SIG-M5 treated with dmso at 0.1 percent for 504 hours (cell line): ENCODE measurements at regions not wholly inside any gene's neighbourhood (a gene's known extent, or its start where the extent isn't known, plus 50 kb on each side); places are given as distances from the start of the nearest gene placed in this dataset.
"Not testable (repeated sequence)": the region's sequence is repeated elsewhere in the genome, so short reads cannot be mapped to it uniquely, and the experiment has no call there.

Source experiments
- DNase-seq: peaks from one replicate; lab custom pipeline; 2025; ENCODE audit not compliant: unreplicated experiment; lab: John Stamatoyannopoulos, UW

DNA sequence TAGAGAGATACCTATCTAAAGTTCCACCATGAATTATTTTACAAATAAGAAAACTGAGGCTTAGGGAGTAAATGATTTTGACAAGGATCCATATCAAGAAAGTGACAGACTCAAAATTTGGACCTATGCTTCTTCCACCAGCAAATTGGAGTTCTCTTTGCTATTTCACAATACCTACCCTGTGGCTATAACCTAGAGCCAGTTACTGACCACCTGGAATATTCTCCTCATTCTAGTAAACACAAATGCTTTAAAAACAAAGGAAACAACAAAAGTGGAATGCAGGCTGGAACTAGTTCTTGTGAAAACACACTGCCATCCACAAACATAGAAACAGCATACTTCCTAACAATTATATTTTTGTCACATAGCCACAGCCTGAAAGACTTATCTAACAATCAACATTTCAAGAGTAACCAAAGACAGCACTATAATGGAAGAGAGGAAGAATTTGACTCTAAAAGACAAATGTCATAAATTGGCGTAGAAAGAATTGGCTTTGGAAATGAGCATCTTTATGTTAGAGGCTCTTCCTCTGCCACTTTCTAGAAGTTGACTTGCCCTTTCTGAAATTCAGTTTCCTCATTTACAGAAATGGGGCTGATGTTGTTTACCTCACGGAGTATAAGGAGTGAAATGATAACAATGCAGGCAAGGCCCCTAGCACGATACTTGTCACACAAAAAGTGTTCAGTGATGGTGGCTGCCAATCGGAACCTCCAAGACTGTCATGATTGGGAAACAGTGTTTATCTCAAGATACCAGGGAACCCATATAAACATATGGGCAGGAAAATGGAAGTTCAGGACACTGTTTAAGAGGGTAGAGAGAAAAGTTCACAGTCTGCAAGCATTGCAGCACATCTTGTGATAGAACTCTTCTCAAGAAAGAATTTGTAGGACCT is 138.6 kb upstream of the LGR5 start:
- DNase-seq, result no peak

DNA sequence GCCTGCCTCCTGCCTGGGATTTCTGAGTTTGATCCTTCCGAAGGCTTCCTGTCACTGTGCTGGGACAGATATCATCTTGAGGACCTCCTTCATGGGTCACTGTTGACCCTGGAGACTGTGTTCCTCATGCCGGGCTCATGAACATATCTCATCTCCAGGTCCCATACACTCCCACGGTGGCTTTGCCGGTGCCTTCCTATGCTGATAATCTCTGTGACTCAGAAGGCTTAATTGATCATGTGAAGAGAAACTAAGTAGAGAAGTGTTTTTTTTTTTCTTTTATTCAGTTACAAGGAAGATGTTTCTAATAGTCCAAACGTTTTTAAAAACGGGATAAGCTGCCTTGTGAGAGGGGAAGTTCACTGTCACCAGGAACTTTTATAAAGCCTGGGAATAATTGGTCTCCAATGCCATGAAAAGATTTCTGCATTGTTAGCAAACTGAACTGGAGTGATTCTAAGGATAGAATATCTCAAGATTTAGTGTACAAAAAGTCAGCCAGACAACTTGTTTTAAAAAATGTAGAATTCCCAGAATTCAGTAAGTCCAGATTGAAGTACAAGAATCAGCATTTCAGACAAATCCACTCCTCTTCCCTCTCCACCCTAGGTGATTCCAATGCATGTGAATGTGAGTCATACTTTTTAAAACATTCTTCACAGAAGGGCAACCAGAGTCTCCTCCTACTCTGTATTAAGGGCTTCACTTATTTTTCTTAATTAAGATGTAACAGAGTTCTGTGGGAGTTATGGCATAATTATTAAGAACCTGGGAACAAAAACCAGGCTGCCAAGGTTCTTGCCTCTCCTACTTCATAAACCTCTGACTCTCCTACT is 139.8 kb upstream of the LGR5 start:
- no peak for DNase-seq

DNA sequence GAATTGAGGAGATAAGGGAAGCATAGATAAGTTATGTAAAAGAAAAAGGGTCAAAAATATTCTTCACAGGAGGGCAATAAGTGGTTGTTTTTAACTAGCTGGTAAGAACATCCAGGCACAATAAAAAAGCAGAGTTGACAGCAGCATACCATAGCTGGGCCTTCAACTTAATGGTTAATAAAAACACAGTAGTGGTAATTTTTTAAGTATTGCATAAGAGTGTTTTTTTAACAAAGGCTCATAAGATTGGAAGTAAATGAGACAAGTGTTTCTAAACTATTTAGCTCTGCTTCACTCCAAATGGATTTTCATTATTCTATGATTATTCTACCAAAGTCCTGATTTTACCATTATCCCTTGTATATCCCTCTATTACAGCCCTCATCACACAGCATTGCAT is 140.1 kb upstream of the TSPAN8 start:
- DNase-seq, result no peak

DNA sequence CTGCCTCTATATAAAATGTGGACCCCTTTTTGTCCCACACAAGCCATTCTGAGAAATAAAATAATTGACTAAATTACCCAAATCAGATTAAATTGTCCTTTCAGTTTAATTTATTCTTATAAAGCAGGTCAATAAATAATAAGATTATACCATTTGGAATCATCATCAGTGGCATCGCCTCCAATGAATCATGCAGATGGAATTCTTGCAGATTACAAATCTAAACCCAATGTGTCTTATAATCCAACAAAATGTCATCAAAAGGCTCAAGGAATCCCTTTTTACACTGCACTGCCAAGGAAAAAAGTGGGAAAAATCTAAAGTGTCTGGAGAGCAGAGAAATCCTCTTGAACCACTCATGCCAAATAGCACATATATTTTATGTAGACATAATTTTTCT is 138.2 kb upstream of the TSPAN8 start:
- no peak for DNase-seq

DNA sequence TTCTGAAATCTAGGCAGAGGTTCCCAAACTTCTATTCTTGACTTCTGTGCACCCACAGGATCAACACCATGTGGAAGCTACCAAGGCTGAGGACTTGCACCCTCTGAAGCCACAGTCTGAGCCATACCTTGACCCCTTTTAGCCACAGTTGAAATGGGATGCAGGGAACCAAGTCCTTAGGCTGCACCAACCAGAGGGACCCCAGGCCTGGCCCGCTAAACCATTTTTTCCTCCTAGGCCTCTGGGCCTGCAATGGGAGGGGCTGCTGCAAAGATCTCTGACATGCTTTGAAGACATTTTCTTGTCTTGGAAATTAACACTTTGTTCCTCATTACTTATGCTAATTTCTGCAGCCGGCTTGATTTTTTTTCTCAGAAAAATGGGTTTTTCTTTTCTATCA is 133.9 kb upstream of the TSPAN8 start:
- no peak for DNase-seq

DNA sequence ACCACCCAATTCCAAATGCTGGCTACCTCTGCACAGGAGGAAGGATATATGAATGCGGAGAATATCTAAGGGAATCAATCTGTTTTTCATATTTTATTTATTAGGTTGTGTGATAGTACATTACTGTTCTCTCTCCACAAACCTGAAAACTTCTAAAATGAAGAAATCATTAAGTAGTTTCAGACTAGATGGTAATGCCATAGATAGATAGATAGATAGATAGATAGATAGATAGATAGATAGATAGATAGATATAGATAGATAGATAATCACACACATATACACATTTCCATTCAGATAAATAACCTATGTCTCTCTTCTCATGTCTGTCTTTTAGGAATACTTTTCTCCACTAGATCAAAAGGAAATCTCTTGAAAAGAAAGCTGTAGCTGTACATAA is 126.1 kb upstream of the TSPAN8 start:
- no peak for DNase-seq

DNA sequence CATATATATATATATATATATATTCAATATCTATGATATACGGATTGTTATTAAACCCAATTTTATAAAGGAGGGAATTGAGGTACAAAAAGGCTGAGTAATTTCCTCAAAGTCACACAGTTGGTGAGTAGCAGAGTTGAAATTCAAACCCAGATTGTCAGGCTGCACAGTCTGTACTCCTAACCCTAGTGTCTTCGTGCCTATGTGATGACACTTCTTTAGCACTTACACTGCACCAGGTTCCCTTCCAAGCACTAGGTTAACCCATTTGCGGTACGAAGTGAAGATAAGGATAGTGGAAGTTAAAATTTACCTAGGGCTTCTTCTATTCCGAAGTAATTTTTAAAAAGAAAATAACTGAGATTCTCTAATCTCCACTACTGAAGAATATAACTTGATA is 125.1 kb upstream of the TSPAN8 start:
- no peak for DNase-seq

DNA sequence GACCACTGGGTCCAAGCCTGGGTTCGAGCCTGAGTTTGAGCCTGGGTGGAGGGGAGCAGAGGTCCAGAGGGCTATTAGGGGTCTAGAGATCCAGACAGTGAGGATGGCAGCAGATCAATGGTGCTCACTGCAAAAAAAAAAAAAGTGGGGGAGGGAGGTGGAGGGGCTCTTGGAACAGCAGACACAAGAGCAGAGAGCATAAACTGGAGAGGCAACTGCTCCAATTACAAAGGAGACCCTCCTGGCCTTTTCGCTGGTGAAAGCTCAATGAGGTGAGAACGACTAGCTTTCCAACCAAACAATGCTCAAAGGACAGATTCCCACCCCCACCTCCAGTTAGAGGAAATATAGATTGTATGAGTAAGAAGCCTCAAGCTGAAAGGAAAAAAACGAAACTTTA is 124.2 kb upstream of the TSPAN8 start:
- no peak for DNase-seq

DNA sequence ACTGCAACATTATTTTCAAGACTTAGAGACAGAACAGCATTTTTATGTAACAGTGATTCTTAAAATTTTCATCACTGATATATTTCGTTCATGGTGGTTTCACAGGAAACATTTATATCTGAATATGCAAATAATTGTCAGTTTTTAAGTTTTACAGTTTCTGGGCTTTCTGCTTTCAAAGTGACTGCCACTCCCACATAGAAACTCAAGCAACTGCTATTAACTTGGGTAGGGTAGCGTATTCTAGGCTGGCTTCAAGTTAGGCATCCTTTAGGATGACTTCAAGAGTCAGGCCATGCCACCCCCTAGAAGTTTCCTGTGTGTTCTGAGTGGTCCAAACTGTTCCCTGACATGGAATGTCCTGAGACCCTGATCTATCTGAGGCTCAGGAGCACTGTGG is 123.6 kb upstream of the TSPAN8 start:
- DNase-seq, result no peak

DNA sequence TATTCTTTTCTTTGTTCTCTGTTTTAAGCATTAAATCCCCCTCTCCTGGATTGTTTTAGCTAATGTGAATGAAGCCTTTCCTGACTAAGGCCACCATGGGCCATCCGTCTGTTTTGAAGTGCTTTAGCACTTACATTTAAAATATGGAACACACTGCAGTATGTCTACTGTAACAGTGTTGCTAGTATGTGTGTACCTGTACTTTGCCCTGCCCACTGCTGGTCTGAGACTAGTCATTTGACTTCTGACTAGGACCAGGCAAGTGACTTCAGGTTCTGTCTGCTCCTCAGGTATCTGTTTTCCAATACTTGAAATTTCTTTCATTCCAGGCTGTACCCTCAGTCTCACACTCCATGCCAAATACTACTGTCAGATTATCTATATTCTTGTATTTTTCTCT is 120.1 kb upstream of the TSPAN8 start:
- DNase-seq, result no peak

DNA sequence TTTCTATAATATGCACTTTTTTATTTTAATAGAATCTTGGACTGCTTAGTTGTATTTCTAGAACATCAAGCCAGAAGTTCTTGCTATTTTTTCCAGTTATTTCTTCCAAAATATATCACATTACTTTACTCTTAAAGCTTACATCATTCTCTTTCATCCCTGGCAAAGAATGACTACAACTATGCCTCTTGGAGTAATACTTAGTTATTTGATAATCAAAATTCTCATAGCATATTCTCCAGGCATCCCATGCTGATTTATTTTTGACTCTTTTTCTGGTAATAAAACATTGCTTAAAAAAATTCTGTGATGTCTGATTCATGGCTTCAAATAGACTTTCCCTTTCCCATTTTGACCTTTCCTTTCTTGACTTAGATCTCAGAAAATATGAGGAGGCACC is 118.7 kb upstream of the TSPAN8 start:
- no peak for DNase-seq

DNA sequence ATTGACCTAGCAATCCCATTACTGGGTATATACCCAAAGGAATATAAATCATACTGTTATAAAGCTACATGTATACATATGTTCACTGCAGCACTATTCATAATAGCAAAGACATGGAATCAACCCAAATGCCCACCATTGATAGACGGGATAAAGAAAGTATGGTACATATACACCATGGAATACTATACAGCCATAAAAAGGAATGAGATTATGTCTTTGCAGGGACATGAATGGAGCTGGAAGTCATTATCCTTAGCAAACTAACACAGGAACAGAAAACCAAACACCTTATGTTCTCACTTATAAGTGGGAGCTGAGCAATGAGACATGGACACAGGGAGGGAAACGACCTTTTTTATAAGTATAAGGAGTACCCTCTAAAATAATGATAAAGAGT is 113.0 kb upstream of the TSPAN8 start:
- DNase-seq, result not testable (repeated sequence)

DNA sequence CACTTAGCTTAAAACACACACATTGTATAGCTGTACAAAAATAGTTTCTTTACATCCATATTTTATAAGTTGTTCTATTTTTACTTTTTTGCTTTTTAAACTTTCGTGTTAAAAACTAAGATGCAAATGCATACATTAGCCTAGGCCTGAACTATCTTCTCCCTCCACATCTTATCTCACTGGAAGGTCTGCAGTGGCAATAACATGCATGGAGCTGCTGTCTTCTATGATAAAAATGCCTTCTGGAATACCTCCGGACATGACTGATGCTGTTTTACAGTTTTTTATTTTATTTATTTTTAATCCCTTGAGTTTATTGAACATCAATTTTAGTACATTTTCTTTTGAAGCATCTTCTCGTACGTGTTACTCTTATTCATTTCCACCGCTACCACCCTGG is 112.3 kb upstream of the TSPAN8 start:
- no peak for DNase-seq

DNA sequence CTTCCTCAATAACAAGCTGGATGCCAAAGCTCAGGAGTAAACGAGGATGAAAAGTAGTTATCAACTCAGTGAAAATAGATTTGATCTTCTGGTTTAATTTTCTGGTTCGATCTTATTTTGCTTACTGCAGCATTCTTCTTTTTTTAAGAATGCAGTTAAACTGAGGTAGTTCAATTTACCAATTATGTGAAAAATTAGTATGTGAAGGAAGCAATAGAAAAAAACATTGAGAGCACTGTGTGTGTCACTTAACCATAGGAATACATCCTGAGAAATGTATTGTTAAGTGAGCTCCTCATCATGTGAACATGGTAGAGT is 111.4 kb upstream of the TSPAN8 start:
- DNase-seq, result no peak

DNA sequence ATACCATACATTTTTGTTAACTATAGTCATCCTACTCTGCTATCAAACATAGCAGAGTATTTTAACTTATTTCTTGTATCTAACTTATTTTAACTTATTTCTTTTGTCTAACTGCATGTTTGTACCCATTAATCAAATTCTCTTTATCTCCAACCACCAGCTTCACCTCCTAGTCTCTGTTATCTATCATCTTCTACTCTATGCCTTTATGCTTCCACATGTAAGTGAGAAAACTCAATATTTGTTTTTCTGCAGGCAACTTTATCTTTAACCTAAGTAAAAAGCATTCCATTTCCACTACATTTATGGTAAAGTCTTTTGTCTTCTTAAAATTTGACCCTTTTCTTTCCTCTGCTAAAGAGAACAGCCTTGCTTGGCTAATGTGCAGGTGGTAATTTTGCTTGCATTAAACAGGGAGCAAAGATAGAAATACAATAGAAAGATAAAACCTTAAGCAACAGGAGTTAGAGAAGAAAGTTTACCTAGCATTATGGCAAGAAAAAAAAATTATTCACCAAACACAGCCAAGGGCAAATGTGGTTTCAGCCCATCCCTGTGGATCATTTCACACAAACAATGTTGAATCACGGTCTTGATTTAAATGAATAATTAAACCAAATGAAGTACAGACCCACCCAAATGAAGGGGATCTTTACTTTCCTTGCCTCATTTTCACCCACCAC is 110.9 kb upstream of the TSPAN8 start:
- no peak for DNase-seq

DNA sequence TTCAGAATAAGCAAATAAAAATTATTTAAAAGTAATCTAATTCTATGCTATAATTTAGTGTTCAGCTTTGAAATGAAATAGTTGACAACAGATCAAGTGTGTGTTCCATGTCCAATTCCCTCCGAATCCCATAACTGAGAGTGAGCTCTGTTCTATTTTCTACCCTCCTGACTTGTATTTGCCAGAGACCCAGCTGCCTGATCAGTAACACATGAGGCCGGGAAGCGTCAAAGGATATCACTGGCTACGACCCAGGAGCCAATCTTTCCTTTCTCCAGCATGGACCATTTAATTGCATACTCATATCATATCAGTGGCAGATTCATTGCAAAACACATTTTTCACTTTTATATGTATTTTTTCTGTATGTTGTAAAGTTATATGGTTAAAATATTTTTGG is 108.8 kb upstream of the TSPAN8 start:
- no peak for DNase-seq

DNA sequence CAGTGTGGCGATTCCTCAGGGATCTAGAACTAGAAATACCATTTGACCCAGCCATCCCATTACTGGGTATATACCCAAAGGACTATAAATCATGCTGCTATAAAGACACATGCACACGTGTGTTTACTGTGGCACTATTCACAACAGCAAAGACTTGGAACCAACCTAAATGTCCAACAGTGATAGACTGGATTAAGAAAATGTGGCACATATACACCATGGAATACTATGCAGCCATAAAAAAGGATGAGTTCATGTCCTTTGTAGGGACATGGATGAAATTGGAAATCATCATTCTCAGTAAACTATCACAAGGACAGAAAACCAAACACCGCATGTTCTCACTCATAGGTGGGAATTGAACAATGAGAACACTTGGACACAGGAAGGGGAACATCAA is 107.9 kb upstream of the TSPAN8 start:
- DNase-seq, result not testable (repeated sequence)

DNA sequence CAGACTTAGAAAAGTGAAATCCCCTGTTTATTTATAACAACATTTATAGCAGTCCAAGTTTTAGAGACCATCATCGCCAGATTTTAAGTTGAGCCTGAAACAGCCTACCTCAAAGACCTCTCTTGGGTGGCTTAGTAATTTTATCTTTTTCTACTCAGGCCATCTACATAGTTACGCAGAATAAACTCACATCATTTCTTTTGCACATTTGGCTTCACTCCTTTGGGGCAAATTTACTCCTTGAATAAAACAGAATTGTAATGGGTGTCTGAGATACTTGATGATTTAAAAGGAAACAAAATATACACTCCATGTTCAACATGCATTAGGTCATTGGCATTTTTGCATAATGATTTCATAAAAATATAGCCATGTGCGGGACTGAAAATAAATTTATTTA is 104.7 kb upstream of the TSPAN8 start:
- no peak for DNase-seq

DNA sequence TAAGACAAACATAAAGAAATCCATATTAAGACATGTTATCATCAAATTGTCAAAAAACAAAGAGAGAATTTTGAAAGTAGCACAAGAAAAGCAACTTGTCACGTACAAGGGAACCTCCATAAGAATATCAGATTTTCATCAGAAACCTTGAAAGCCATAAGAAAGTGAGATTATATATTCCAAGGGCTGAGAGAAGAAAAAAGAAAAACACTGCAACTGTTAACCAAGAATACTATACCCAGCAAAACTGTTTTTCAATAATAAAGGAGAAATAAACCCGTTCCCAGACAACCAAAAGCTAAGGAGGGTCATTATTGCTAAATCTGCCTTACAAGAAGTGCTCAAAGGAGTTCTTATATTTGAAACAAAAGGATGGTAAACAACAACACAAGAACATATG is 94.7 kb upstream of the TSPAN8 start:
- DNase-seq, result no peak

DNA sequence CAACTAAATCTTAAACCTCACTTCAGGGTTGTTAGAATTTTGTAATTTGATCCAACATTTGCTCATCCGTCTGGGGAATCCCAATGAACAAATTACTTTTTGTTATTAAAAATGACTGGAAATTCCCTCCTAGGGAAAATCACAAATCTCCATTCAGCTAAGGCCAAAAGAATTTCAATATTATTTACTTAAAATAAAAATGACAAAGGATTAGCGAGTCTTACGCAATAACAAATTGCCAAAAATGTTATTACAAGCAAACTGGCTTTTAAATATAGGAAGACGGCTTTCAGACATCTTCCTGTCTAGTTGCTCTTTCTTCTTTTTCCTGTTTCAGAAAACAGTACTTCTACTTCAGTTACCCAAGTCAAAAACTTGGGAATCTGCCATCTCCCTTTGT is 92.4 kb upstream of the TSPAN8 start:
- no peak for DNase-seq

DNA sequence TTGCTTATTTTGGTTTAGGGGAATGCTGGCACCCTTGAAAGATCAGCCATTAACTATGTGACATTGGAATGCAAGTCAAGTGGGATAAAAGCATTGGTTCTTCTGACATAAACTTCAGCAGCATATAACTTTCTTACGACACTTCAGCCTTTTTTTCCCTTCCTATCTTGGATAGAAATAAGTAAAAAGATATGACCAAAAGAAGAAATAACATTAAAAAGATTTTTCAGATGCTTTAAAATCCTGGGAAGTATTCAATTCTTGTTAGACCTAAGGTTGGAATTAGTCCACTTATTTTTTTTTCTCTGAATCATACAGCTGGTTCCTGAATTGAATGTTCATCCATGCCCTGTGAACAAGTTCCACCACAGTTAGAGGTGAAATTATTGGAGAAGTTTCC is 85.6 kb upstream of the TSPAN8 start:
- DNase-seq, result no peak

DNA sequence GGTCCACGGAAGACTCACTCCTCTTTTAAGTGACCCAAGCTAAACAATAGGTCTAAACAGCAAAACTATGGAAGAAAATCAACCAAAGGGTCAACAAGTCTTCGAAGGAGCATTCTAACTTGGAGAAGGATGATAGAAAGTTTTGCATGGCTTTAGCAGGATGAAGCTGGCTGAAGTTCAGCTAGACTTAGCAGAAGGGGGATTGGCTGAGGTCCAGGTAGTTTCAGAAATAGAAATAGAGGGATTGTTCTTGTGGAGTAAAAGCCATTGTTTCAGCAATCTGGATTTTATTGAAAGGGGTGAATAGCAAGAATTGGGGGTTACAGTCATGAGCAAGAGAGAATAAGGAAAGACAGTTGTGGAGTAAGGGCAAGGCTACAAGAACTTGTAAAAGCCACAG is 84.7 kb upstream of the TSPAN8 start:
- no peak for DNase-seq
